NCI-H2196 (cell line): ENCODE measurements at regions not wholly inside any gene's neighbourhood (a gene's known extent, or its start where the extent isn't known, plus 50 kb on each side); places are given as distances from the start of the nearest gene placed in this dataset.

Source experiments
- DNase-seq: peaks from one replicate; lab custom pipeline; 2025; ENCODE audit not compliant: unreplicated experiment; lab: John Stamatoyannopoulos, UW

- DNase-seq, result no peak
Observed at GRCh38 chr12:41778934-41779333, 365.7 kb downstream of the GXYLT1 start.

GRCh38 chr12:41777064-41777790, 367.4 kb downstream of the GXYLT1 start:
- no peak for DNase-seq

- no peak for DNase-seq
Observed at GRCh38 chr12:41772478-41772877, 372.2 kb downstream of the GXYLT1 start.

- DNase-seq, result no peak
Observed at GRCh38 chr12:41769810-41770209, 374.9 kb downstream of the GXYLT1 start.

DNA sequence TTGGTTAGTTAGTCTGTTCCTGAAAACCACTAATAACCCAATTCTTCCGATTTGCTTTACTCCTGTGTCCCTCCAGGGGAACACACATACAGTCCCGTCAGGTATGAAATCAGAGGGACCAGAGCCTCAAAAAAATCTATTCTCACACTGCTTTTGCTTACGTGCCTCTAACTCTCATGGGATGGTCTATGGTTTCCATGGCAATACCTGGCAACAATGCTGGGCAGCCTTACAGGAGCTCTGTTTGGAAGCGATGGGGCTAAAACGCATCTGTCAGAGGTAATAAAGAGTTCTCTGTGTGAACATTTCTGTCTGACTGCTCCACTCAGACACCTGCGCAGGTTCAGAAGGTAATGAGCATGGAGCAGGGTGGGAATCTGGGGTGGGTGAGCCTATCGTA, 376.2 kb downstream of the GXYLT1 start:
- DNase-seq, result no peak

- DNase-seq, result no peak
Observed at GRCh38 chr12:41762691-41763090, 382.0 kb downstream of the GXYLT1 start.

DNA sequence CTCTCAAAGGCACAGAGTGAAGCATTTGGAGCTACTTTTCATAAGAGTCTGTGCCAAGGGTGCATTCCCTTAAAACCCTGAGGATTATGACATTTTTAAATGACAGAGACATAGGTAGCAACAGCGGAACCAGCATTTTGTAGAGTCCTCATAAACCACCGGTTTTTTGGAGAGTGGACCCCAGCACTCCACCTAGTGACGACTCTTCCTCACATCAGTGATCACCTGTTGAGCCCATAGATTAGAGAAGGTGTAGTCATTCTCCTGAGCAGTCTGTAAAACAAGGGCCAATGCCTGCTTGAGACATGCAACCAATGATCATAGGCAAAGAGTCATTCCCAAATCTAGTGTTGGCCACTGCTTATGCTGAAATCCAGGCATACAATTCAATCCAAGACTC, 399.1 kb downstream of the GXYLT1 start:
- no peak for DNase-seq

DNA sequence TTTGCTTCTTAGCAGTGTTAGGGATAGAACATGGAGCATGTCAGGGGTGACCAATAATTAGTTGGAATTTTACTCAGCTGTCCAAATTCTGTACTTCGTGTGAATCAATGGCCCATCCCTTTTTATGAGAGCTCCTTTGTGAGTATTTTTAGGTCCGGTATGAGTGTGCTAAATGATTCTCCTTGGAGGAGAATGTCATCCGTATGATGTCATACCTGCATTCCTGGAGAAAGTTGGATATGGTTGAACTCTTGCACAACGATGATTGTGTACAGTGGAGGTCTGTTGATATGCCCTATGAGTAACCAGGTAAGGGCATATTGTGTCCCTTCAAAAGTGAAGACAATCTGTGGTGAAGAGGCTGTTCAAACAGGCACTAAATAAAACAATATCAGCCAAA, 400.8 kb downstream of the GXYLT1 start:
- DNase-seq, result no peak

GRCh38 chr12:41739066-41739465, 405.6 kb downstream of the GXYLT1 start:
- no peak for DNase-seq

DNA sequence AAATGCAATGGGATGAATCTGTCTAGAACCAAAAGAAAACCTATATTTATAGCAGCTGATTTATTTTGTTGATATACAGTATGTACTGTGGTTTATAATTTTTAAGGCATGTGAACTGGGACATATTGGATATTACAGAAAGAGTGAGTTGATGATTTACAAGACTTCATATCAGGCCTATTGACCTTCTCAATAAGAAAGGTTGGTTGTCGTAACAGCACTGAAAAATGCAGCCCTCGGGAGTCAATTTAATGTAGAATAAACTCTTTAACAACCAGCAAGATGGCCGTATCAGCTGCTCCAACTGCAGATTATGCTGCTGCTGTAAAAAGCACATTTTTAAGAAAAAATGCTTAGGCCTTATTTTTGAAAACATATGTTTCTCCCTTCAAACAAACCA, 407.3 kb downstream of the GXYLT1 start:
- DNase-seq, result no peak

GRCh38 chr12:41736436-41736835, 408.2 kb downstream of the GXYLT1 start:
- no peak for DNase-seq

DNA sequence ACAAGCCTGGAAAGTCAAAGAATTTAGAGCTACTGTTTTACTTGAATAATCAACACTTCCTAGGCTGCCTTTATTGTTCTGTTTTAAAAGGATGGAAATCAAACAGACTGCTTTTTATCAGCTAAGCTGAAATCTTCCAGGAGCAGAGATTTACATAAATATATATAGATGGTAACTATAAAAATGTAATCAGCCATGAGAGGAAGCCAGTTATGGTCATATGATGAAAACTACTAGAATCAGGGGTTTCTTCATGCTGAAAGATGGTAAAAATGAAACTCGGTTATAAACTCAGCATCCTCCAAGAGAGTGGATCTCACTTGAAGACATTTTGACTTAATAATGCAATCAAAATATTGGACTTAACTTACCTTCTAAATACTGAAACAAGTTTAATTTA, 413.0 kb downstream of the GXYLT1 start:
- DNase-seq, result no peak

DNA sequence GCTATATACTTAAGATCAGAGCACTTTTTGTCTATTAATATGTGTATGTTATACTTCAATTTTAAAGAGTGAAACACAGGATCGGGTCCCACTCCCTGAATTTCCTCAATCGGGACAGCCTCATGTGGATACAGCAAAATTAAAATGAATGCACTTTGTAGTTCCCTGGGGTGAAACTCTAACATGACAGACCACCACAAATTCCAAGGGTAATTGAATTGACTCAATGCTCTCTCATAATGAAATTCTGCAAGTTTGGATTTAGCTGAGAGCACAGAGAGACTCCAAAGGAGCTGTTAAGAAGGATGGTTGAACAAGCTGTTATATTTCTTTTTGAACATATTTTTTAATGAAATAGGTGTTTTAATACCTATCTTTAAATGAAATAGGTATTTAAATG, 413.6 kb downstream of the GXYLT1 start:
- no peak for DNase-seq

- no peak for DNase-seq
Observed at GRCh38 chr12:41724216-41724615, 420.5 kb downstream of the GXYLT1 start.

- DNase-seq, result no peak
Observed at GRCh38 chr12:41719214-41719613, 425.5 kb downstream of the GXYLT1 start.

GRCh38 chr12:41715256-41715655, 429.4 kb downstream of the GXYLT1 start:
- DNase-seq, result no peak

DNA sequence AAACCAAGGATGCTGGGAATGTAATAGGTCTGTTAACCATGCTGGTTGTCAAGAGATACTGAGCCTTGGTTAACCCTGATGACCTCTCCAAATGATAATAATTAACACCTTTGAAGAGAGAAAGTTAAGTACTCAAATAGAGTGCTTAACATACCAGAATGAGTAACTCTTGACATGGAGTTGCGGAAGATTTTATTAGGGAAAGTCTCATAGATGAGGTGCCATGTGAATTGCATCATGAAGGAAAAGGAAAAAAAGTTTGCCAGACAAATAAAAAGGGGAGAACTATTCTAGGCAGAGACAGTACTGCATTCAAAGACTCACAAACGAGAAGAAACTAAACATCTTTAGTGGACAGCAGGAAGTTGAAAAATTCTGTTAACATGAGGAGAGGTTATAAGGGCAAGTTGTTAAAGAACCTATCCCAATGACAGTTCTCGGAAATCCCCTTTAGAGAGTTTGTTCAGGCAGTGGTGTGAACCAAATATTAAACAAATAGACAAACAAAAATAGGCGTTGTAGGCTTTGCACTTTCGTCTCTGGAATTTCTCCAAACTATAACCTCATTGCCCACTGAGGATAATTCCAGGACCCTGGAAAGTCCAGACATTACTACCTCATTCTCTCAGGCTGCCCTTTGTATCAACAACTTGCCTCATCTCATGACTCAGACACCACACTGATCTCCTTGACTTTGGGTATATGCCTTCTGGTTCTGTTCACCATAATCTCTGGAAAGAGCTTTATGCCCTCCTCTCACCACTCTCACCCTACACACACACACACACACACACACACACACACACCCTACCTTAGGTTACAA, 435.0 kb downstream of the GXYLT1 start:
- DNase-seq, result no peak

- no peak for DNase-seq
Observed at GRCh38 chr12:41709012-41709411, 435.7 kb downstream of the GXYLT1 start.

GRCh38 chr12:41706376-41706775, 438.3 kb downstream of the GXYLT1 start:
- DNase-seq, result no peak

DNA sequence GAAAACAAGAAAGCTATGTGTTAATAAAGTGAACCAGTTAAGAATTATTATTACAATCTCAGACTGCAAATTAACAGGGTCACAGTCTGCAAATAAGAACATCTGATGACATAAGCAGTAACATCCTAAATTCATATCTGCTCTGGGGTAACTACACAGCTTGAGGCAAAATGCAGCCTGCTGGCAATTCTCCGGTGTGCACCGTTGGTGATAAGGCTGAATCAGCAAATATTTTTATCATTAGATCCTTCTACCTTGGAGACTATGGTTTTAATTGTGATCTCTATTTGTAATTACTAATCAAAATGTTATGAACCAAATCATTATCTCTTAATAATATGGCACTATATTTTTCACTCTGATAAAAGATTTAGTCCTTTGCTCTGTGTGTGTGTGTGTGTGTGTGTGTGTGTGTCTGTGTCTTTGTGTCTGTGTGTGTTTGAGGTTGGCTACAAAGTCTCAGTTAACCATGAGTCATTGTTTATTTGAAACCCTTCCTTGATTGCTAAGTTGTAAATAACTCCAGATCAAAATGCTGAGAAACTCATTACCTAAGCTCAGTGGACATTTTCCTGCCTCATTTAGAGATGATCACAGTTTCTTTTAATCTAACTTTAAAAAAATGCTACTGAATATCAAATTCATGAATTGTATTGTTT, 442.6 kb downstream of the GXYLT1 start:
- DNase-seq, result no peak

- DNase-seq, result no peak
Observed at GRCh38 chr12:41700940-41701339, 443.7 kb downstream of the GXYLT1 start.

DNA sequence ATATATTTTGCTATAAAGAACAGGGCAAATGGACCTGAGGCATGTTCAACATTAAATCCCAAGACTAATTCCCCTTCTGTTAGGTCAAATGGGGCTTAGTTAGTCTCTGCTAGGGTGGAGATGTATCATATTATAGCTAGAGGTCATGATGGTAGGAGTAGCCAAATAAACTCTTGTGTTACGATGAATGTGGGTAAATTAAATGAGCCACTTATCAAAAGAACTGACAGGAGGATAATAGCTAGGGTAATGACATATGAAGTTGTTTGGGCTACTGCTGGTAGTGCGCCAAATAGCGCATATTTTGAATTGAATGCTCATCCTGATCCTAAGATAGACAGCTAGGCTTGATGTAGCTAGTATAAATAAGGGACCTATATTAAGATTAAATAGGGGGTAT, 445.0 kb downstream of the GXYLT1 start:
- no peak for DNase-seq
